Neural cell (in vitro differentiated cells): ENCODE measurements at regions not wholly inside any gene's neighbourhood (a gene's known extent, or its start where the extent isn't known, plus 50 kb on each side); places are given as distances from the start of the nearest gene placed in this dataset.

Source experiments
- CTCF ChIP-seq: fragments of 450-650 bp; IDR thresholded peaks from 2 replicates; pipeline ENCODE4 v1.5.1; 2014; ENCODE audit warnings: antibody characterized with exemption, mild to moderate bottlenecking, moderate library complexity; ENCODE audit not compliant: poor library complexity, severe bottlenecking
- POLR2AphosphoS5 ChIP-seq: IDR thresholded peaks from 2 replicates; pipeline ENCODE4 v1.6.1; 2012
- TAF1 ChIP-seq: IDR thresholded peaks from 2 replicates; pipeline ENCODE4 v1.6.1; 2012; ENCODE audit warnings: low read depth

- TF ChIP-seq CTCF (no peak), POLR2AphosphoS5 (no peak), TAF1 (no peak)
Observed at GRCh38 chr9:135032041-135032835, 55.2 kb upstream of the OLFM1 start.
